ENCODE measurements at regions not wholly inside any gene's neighbourhood (a gene's known extent, or its start where the extent isn't known, plus 50 kb on each side); places are given as distances from the start of the nearest gene placed in this dataset.

- TF ChIP-seq, protein P1, sequence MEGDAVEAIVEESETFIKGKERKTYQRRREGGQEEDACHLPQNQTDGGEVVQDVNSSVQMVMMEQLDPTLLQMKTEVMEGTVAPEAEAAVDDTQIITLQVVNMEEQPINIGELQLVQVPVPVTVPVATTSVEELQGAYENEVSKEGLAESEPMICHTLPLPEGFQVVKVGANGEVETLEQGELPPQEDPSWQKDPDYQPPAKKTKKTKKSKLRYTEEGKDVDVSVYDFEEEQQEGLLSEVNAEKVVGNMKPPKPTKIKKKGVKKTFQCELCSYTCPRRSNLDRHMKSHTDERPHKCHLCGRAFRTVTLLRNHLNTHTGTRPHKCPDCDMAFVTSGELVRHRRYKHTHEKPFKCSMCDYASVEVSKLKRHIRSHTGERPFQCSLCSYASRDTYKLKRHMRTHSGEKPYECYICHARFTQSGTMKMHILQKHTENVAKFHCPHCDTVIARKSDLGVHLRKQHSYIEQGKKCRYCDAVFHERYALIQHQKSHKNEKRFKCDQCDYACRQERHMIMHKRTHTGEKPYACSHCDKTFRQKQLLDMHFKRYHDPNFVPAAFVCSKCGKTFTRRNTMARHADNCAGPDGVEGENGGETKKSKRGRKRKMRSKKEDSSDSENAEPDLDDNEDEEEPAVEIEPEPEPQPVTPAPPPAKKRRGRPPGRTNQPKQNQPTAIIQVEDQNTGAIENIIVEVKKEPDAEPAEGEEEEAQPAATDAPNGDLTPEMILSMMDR (IDR thresholded peaks at IDR 0.05 in 8 of 11, conservative IDR thresholded peaks at IDR 0.05 in 3 of 11): no peak
- no peak for TF ChIP-seq POLR2A (IDR thresholded peaks at IDR 0.05)
These were observed 119.5 kb upstream of the RGS6 start for GRCh38 chr14:71812693-71813092.
